ENCODE measurements at regions not wholly inside any gene's neighbourhood (a gene's known extent, or its start where the extent isn't known, plus 50 kb on each side); places are given as distances from the start of the nearest gene placed in this dataset.
"Not testable (repeated sequence)": the region's sequence is repeated elsewhere in the genome, so short reads cannot be mapped to it uniquely, and the experiment has no call there.

- no peak for DNase-seq
Observed at GRCh38 chr16:5214466-5214865, 116.9 kb upstream of the EEF2KMT start.

DNA sequence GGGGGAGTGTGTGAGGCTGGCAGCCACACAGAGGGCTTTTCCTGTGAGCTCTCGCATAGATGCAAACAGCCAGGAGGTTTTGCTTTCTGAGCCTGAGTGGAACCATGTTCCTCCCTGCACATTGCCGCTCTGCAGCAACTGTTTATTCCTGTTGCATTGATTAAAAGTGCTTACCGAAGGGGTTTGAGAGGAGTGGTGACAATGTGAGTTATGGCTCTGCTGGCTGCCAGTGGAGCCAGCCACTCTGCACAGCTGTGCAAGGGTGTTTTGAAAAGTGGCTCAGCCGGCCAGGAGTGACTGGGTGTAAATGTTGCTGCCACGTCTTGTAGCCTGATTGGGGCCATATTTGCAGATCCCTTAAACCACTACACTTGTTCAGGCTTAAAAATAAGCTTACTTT lies 114.9 kb upstream of the EEF2KMT start:
- DNase-seq = not testable (repeated sequence)

DNA sequence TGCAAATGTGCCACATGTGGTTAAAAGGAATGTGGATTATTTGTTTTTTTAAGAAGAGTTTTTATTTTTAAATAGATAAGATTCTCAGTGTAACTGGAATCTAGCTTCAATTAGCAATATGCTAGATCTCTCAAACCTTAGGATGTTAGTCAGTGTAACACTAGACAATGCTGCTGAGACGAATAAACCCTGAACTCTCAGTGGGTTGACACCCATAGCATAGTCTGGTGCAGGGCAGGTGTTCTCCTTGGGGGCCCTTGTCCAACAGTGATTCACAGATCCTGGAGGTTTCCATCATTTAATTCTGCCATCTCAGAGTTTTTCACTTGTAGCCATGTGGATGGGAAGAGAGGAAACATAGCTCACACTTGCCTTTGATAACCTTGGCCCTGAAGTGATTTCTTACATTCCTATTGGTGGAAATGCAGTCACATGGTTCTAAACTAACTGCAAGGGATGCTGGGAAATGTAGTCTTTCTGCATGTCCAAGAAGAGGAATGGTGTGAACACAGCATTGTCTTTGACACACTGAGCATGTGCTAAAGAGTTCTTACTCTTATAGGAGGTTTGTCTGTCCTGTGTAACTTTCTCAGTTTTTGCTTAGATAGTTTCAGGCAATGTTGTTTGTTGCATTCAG lies 110.4 kb upstream of the EEF2KMT start:
- DNase-seq = not testable (repeated sequence)

- DNase-seq = no peak
Observed at GRCh38 chr16:5207001-5207523, 109.5 kb upstream of the EEF2KMT start.

- DNase-seq = peak; percentile 33
Observed at GRCh38 chr16:5206331-5206990, 108.9 kb upstream of the EEF2KMT start.

DNA sequence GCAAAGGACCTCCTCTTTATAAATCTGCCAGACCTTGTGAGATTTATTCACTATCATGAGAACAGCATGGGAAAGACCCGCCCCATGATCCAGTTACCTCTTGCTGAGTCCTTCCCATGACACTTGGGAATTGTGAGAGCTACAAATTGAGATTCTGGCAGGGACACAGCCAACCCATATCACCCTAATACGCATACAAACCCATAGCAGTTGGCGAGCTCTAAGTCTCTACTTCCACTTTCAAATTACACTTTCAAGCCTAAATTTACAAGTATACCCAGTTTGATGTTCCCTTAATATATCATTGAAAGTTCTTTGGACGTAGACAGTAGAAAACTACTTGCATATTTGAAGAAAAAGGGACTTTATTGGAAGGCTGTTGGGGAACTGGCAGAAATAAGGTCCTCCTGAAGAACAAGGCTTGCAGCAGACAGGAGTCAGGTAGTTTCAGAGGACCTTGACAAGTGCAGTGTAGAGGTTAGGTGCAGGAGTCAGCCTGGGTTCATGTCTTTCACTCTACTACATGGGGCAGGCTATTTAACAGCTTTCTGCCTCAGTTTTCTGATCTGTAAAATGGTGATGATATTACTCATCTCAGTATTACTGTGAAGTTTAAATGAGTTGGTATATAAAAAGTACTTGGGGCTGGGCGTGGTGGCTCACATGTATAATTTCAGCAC lies 107.9 kb upstream of the EEF2KMT start:
- no peak for DNase-seq

DNA sequence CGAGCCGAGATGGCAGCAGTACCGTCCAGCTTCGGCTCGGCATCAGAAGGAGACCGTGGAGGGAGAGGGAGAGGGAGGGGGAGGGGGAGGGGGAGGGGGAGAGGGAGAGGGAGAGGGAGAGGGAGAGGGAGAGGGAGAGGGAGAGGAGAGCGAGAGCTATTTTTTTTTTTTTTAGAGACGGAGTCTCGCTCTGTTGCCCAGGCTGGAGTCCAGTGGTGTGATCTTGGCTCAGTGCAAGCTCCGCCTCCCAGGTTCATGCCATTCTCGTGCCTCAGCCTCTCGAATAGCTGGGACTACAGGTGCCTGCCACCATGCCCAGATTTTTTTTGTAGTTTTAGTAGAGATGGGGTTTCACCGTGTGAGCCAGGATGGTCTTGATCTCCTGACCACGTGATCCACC lies 106.1 kb upstream of the EEF2KMT start:
- DNase-seq = not testable (repeated sequence)

DNA sequence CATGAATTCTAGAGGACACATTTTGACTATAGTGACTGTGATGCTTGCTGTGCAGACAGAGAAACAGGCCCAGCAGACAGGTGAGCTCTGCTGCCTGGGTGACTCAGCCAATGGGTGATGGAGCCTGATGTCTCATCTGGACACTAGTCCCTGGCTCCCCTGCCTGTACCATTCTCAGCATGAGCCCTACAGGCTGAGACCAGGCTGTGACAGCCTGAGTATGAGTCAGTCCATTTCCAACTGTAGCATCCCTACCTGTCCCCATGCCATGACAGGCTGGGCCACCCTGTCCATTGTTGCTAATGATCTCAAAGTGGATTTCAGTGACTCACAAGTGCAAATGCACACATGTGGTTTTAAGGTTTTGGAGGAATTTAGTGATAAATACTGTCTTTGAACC lies 102.5 kb upstream of the EEF2KMT start:
- no peak for DNase-seq

GRCh38 chr16:5196204-5196603 lies 98.6 kb upstream of the EEF2KMT start:
- DNase-seq = no peak

- DNase-seq = no peak
Observed at GRCh38 chr16:5193861-5194260, 96.3 kb upstream of the EEF2KMT start.

DNA sequence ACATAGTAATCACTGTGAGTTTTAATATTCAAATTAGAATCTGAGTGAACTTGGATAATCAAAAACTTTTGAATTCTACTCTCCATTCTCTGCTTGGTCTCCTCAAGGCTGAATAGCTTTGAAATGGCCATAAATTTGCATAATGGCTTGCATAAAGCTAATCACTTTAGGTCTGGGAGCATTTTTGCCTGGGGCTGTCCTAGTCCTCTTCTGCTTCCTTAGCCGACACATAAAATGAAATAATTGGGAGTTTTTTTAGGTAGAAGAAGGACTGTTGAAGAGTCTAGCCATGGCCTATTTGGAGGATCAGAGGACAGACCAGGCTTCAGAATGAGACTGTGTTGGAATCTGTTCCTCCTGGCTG lies 91.4 kb upstream of the EEF2KMT start:
- DNase-seq = no peak

- no peak for DNase-seq
Observed at GRCh38 chr16:5188318-5188988, 90.9 kb upstream of the EEF2KMT start.

GRCh38 chr16:5187402-5187952 lies 89.9 kb upstream of the EEF2KMT start:
- no peak for DNase-seq

GRCh38 chr16:5186381-5186903 lies 88.8 kb upstream of the EEF2KMT start:
- DNase-seq = no peak

- DNase-seq = no peak
Observed at GRCh38 chr16:5176505-5176904, 78.9 kb upstream of the EEF2KMT start.

GRCh38 chr16:5175266-5175665 lies 77.7 kb upstream of the EEF2KMT start:
- peak; percentile 51 for DNase-seq

DNA sequence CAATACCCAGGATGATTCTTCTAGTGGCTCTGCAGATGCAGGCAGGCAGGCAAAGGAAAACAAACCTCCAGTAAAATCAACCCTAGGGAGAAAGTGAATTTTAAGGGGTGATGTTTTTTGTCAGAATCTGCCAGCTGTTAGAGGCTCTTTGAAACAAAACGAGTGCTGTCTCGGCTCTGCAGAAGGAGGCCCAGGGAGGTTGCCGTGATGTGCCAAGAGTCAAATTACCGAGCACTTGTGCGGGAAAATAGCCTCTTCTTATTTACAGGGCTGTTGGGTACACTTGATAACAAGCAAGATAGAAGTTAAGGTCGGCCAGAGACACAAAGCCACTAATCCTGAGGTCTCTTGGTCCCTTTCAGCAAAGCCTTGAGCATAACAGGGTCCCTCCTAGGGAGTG lies 68.9 kb upstream of the EEF2KMT start:
- peak; percentile 15 for DNase-seq

GRCh38 chr16:5165429-5165828 lies 67.8 kb upstream of the EEF2KMT start:
- not testable (repeated sequence) for DNase-seq

- not testable (repeated sequence) for DNase-seq
Observed at GRCh38 chr16:5162801-5163200, 65.2 kb upstream of the EEF2KMT start.

DNA sequence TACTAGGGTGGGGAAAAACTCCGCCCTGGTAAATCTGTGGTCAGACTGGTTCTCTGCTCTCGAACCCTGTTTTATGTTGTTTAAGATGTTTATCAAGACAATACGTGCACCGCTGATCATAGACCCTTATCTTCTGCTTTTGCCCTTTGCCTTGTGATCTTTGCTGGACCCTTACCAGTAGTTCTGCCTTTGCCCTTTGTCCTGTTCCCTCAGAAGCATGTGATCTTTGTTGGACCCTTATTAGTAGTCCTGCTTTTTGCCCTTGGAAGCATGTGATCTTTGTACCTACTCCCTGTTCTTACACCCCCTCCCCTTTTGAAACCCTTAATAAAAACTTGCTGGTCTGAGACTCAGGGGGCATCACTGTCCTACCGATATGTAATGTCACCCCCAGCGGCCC lies 64.3 kb upstream of the EEF2KMT start:
- not testable (repeated sequence) for DNase-seq

DNA sequence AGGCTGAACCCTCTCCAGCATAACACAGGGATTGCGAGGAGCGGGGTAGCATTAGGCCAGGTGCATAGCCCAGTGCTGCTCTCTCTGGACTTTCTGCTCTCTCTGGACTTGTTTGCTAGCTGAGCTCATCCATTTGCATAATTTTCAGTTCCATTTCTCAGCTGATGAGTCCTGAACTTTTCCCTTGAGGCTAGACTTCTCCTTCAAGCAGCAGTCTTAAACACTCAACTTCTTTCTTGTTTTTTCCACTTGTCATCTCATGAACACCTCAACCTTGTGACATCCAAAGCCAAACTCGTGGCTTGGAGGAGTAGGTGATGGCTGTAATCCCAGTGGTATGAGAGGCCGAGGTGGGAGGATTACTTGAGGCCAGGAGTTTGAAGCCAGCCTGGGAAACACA lies 62.4 kb upstream of the EEF2KMT start:
- DNase-seq = not testable (repeated sequence)

GRCh38 chr16:5159537-5159936 lies 61.9 kb upstream of the EEF2KMT start:
- DNase-seq = not testable (repeated sequence)

DNA sequence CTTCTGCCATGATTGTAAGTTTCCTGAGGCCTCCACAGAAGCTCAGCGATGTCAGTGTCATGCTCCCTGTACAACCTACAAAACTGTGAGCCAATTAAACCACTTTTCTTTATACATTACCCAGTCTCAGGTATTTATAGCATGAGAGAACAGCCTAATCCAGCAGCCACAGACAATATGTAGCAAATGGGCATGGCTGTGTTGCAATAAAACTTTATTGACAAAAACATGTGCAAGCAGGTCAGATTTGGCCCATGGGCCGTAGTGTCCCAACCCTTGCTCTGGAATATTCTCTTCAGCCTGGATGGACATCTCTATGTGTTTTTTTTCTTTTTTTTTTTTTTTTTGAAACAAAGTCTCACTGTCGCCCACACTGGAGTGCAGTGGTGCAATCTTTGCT lies 60.9 kb upstream of the EEF2KMT start:
- no peak for DNase-seq
